HepG2 (cell line): ENCODE measurements at regions not wholly inside any gene's neighbourhood (a gene's known extent, or its start where the extent isn't known, plus 50 kb on each side); places are given as distances from the start of the nearest gene placed in this dataset.

Experiments
- ATF5 ChIP-seq: sonication (generic); formaldehyde crosslinking; IDR thresholded peaks from 2 replicates; pipeline ENCODE4 v1.4.0; 2020; ENCODE audit warnings: mild to moderate bottlenecking, low read depth, missing genetic modification reagents
- CBX5 ChIP-seq: sonication (generic); formaldehyde crosslinking; IDR thresholded peaks from 2 replicates; pipeline ENCODE4 v1.4.0; 2020; ENCODE audit warnings: missing genetic modification reagents, borderline replicate concordance
- DMTF1 ChIP-seq: sonication (generic); formaldehyde crosslinking; IDR thresholded peaks from 2 replicates; pipeline ENCODE4 v1.4.0; 2020; ENCODE audit warnings: mild to moderate bottlenecking, missing genetic modification reagents
- FOXK1 ChIP-seq: sonication (generic); formaldehyde crosslinking; IDR thresholded peaks from 2 replicates; pipeline ENCODE4 v1.4.0; 2020; ENCODE audit warnings: low read depth, missing genetic modification reagents, borderline replicate concordance
- HDAC6 ChIP-seq: fragments of 200-600 bp; sonication (generic); IDR thresholded peaks from 2 replicates; pipeline ENCODE4 v1.7.0; 2017; ENCODE audit warnings: mild to moderate bottlenecking, antibody characterized with exemption, low read length, low read depth
- HNRNPLL ChIP-seq: fragments of 200-400 bp; formaldehyde crosslinking; IDR thresholded peaks from 2 replicates; pipeline ENCODE4 v1.6.1; 2017; ENCODE audit warnings: mild to moderate bottlenecking, low read depth, low read length; ENCODE audit not compliant: poor library complexity, severe bottlenecking
- MIER3 ChIP-seq: IDR thresholded peaks from 2 replicates; pipeline ENCODE4 v1.6.1; 2016; ENCODE audit warnings: missing compliant biosample characterization, borderline replicate concordance
- MZF1 ChIP-seq: sonication (generic); formaldehyde crosslinking; IDR thresholded peaks from 2 replicates; pipeline ENCODE4 v1.8.1; 2023; ENCODE audit warnings: mild to moderate bottlenecking, missing genetic modification reagents, borderline replicate concordance
- NFKBIZ ChIP-seq: IDR thresholded peaks from 2 replicates; pipeline ENCODE4 v1.6.1; 2018; ENCODE audit warnings: missing genetic modification reagents, missing compliant biosample characterization
- SMAD1 ChIP-seq: sonication (generic); formaldehyde crosslinking; IDR thresholded peaks from 2 replicates; pipeline ENCODE4 v1.4.0; 2020; ENCODE audit warnings: missing genetic modification reagents, low read depth, mild to moderate bottlenecking, borderline replicate concordance
- TBX3 ChIP-seq: fragments of 450-650 bp; IDR thresholded peaks from 2 replicates; pipeline ENCODE4 v1.6.1; 2017; ENCODE audit warnings: antibody characterized with exemption, mild to moderate bottlenecking, inconsistent platforms, borderline replicate concordance
- ZNF326 ChIP-seq: sonication (generic); formaldehyde crosslinking; IDR thresholded peaks from 2 replicates; pipeline ENCODE4 v1.4.0; 2020; ENCODE audit warnings: missing genetic modification reagents, borderline replicate concordance
- ZNF333 ChIP-seq: sonication (generic); formaldehyde crosslinking; IDR thresholded peaks from 2 replicates; pipeline ENCODE4 v1.4.0; 2020; ENCODE audit warnings: mild to moderate bottlenecking, missing genetic modification reagents, borderline replicate concordance
- ZNF484 ChIP-seq: sonication (generic); formaldehyde crosslinking; IDR thresholded peaks from 2 replicates; pipeline ENCODE4 v1.5.1; 2020; ENCODE audit warnings: mild to moderate bottlenecking, low read depth, missing genetic modification reagents, borderline replicate concordance
- ZNF558 ChIP-seq: sonication (generic); formaldehyde crosslinking; IDR thresholded peaks from 2 replicates; pipeline ENCODE4 v1.9.0; 2022; ENCODE audit warnings: mild to moderate bottlenecking, missing genetic modification reagents, borderline replicate concordance
- TF ChIP-seq, protein P1 (sequence below): sonication (generic); formaldehyde crosslinking; conservative IDR thresholded peaks from 2 replicates; pipeline ENCODE4 v1.5.0; 2020; ENCODE audit warnings: missing genetic modification reagents
- TF ChIP-seq, protein P2 (sequence below): sonication (generic); formaldehyde crosslinking; IDR thresholded peaks from 2 replicates; pipeline ENCODE4 v1.4.0; 2020; ENCODE audit warnings: missing genetic modification reagents
- TF ChIP-seq, protein P3 (sequence below): IDR thresholded peaks from 2 replicates; pipeline ENCODE4 v1.6.1; 2012; ENCODE audit warnings: low read depth, low read length, improper control_type of control experiment

GRCh38 chr6:26156105-26156849 is 69.0 kb downstream of the HFE start (continued):
- no peak for TF ChIP-seq DMTF1 (CRISPR knock-in tag)
- TF ChIP-seq ATF5 = peak; percentile 93; the same call in 1 of the 2 replicates
- peak; percentile 89 for TF ChIP-seq HNRNPLL
- TF ChIP-seq MZF1 (CRISPR knock-in tag) = no peak
- peak; percentile 32; the same call in 1 of the 2 replicates for TF ChIP-seq ZNF484
- TF ChIP-seq SMAD1 (CRISPR knock-in tag) = peak; percentile 67; the same call in 1 of the 2 replicates
- peak; percentile 93; the same call in 1 of the 2 replicates for TF ChIP-seq ZNF558
- TF ChIP-seq CBX5 = peak; percentile 80
- TF ChIP-seq ZNF333 (CRISPR knock-in tag) = peak; percentile 93; the same call in 1 of the 2 replicates
- TF ChIP-seq, protein P1, sequence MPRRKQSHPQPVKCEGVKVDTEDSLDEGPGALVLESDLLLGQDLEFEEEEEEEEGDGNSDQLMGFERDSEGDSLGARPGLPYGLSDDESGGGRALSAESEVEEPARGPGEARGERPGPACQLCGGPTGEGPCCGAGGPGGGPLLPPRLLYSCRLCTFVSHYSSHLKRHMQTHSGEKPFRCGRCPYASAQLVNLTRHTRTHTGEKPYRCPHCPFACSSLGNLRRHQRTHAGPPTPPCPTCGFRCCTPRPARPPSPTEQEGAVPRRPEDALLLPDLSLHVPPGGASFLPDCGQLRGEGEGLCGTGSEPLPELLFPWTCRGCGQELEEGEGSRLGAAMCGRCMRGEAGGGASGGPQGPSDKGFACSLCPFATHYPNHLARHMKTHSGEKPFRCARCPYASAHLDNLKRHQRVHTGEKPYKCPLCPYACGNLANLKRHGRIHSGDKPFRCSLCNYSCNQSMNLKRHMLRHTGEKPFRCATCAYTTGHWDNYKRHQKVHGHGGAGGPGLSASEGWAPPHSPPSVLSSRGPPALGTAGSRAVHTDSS (CRISPR knock-in tag) = peak; percentile 73
- TF ChIP-seq TBX3 = no peak
- TF ChIP-seq MIER3 (CRISPR knock-in tag) = peak; percentile 41
- peak; percentile 74; the same call in 1 of the 2 replicates for TF ChIP-seq FOXK1 (CRISPR knock-in tag)
- no peak for TF ChIP-seq ZNF326 (CRISPR knock-in tag)
- TF ChIP-seq, protein P2, sequence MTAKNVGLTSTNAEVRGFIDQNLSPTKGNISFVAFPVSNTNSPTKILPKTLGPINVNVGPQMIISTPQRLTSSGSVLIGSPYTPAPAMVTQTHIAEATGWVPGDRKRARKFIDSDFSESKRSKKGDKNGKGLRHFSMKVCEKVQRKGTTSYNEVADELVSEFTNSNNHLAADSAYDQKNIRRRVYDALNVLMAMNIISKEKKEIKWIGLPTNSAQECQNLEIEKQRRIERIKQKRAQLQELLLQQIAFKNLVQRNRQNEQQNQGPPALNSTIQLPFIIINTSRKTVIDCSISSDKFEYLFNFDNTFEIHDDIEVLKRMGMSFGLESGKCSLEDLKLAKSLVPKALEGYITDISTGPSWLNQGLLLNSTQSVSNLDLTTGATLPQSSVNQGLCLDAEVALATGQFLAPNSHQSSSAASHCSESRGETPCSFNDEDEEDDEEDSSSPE = peak; percentile 75; the same call in 1 of the 2 replicates
- TF ChIP-seq, protein P3, sequence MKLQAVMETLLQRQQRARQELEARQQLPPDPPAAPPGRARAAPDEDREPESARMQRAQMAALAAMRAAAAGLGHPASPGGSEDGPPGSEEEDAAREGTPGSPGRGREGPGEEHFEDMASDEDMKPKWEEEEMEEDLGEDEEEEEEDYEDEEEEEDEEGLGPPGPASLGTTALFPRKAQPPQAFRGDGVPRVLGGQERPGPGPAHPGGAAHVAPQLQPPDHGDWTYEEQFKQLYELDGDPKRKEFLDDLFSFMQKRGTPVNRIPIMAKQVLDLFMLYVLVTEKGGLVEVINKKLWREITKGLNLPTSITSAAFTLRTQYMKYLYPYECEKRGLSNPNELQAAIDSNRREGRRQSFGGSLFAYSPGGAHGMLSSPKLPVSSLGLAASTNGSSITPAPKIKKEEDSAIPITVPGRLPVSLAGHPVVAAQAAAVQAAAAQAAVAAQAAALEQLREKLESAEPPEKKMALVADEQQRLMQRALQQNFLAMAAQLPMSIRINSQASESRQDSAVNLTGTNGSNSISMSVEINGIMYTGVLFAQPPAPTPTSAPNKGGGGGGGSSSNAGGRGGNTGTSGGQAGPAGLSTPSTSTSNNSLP = no peak
- TF ChIP-seq NFKBIZ (CRISPR knock-in tag) = peak; percentile 85; the same call in 1 of the 2 replicates
- TF ChIP-seq HDAC6 = peak; percentile 93
